CD4-positive, alpha-beta T cell treated with Interleukin-2 at 100 ng/mL for 4 hours (primary cell): ENCODE measurements at regions not wholly inside any gene's neighbourhood (a gene's known extent, or its start where the extent isn't known, plus 50 kb on each side); places are given as distances from the start of the nearest gene placed in this dataset.

Experiments
- DNase-seq: peaks from one replicate; pipeline ENCODE4 v3.0.0-alpha.2; 2020; ENCODE audit warnings: low spot score

GRCh38 chr13:53694814-53695532, 666.4 kb downstream of the OLFM4 start:
- no peak for DNase-seq

GRCh38 chr13:53703371-53704080, 674.9 kb downstream of the OLFM4 start:
- DNase-seq = no peak

GRCh38 chr13:53719281-53719680, 690.7 kb downstream of the OLFM4 start:
- DNase-seq = no peak

GRCh38 chr13:53732664-53733063, 704.1 kb downstream of the OLFM4 start:
- DNase-seq = no peak

- DNase-seq = no peak
Observed at GRCh38 chr13:53743906-53744305, 715.3 kb downstream of the OLFM4 start.

- DNase-seq = no peak
Observed at GRCh38 chr13:53747825-53748224, 719.2 kb downstream of the OLFM4 start.

- DNase-seq = no peak
Observed at GRCh38 chr13:53749306-53749705, 720.7 kb downstream of the OLFM4 start.

GRCh38 chr13:53759016-53759415, 730.4 kb downstream of the OLFM4 start:
- DNase-seq = no peak

GRCh38 chr13:53775807-53776206, 747.2 kb downstream of the OLFM4 start:
- no peak for DNase-seq

- no peak for DNase-seq
Observed at GRCh38 chr13:53778937-53779336, 750.3 kb downstream of the OLFM4 start.

GRCh38 chr13:53781941-53782340, 753.3 kb downstream of the OLFM4 start:
- no peak for DNase-seq

GRCh38 chr13:53782488-53782961, 753.9 kb downstream of the OLFM4 start:
- peak; percentile 1 for DNase-seq

- DNase-seq = no peak
Observed at GRCh38 chr13:53783471-53783870, 754.9 kb downstream of the OLFM4 start.

GRCh38 chr13:53788286-53788685, 759.7 kb downstream of the OLFM4 start:
- DNase-seq = no peak

- DNase-seq = no peak
Observed at GRCh38 chr13:53800011-53800410, 771.4 kb downstream of the OLFM4 start.

- no peak for DNase-seq
Observed at GRCh38 chr13:53807251-53807834, 778.7 kb downstream of the OLFM4 start.

GRCh38 chr13:53821632-53822031, 793.0 kb downstream of the OLFM4 start:
- no peak for DNase-seq

GRCh38 chr13:53822136-53822535, 793.5 kb downstream of the OLFM4 start:
- no peak for DNase-seq

GRCh38 chr13:53839461-53839860, 810.8 kb downstream of the OLFM4 start:
- DNase-seq = no peak

- DNase-seq = no peak
Observed at GRCh38 chr13:53844473-53845146, 816.0 kb downstream of the OLFM4 start.

GRCh38 chr13:53847502-53847901, 818.9 kb downstream of the OLFM4 start:
- no peak for DNase-seq

GRCh38 chr13:53848366-53848961, 819.9 kb downstream of the OLFM4 start:
- no peak for DNase-seq
